Endothelial cell of umbilical vein (primary cell): ENCODE measurements at regions not wholly inside any gene's neighbourhood (a gene's known extent, or its start where the extent isn't known, plus 50 kb on each side); places are given as distances from the start of the nearest gene placed in this dataset.

Source experiments
- CTCF ChIP-seq, 2 donors: IDR thresholded peaks; 1 replicate in 1 of 2; 2 replicates in 1 of 2; pipeline ENCODE4 v1.5.1; 2011; ENCODE audit warnings: low read length in 2 of 2, mild to moderate bottlenecking in 2 of 2, moderate library complexity in 2 of 2, control low read depth in 1 of 2, inconsistent platforms in 1 of 2, low read depth in 1 of 2; ENCODE audit not compliant: insufficient read depth in 1 of 2; ENCODE audit errors: extremely low read depth in 1 of 2
- EZH2 ChIP-seq: IDR thresholded peaks from 2 replicates; pipeline ENCODE4 v1.6.1; 2012; ENCODE audit warnings: borderline replicate concordance, low read depth, mild to moderate bottlenecking, moderate library complexity, low read length, inconsistent platforms; ENCODE audit not compliant: severe bottlenecking
- MAX ChIP-seq: IDR thresholded peaks from 2 replicates; pipeline ENCODE4 v1.6.1; 2011; ENCODE audit not compliant: insufficient read depth, insufficient read length
- POLR2A ChIP-seq: IDR thresholded peaks from 2 replicates; pipeline ENCODE4 v1.6.1; 2012; ENCODE audit warnings: low read depth, mild to moderate bottlenecking, control low read depth, low read length

DNA sequence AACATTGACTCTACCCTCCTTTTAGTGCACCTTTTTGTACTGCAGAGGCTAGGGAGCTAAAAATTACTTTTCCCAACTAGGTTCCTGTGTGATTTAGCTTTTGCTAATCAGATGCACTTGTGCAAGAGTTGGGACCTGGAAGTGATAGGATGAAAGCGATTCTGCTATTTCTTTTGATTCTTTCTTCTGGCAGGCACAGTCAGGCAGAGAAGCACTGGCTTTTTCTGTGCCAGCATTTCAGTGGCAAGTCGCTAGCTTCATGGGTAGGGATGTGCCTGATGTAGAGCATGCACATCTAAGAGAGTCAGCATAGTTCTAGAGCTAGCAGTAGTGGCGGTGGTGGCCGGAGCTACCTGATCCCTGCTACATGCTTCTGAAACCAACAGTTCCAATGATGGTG, 89.8 kb downstream of the MDH1 start:
- TF ChIP-seq CTCF (IDR thresholded peaks at IDR 0.05; ENCODE audit: extremely low read depth in 1 of 2, insufficient read depth in 1 of 2, low read depth in 1 of 2, low read length in 2 of 2) (no peak), MAX (no peak), EZH2 (no peak), POLR2A (no peak)
